HG02642 (cell line): ENCODE measurements at regions not wholly inside any gene's neighbourhood (a gene's known extent, or its start where the extent isn't known, plus 50 kb on each side); places are given as distances from the start of the nearest gene placed in this dataset.
"Not testable (repeated sequence)": the region's sequence is repeated elsewhere in the genome, so short reads cannot be mapped to it uniquely, and the experiment has no call there.

Source experiments
- ATAC-seq: cut with Tn5 transposase; IDR thresholded peaks from one replicate; pipeline ENCODE4 v1.9.1; 2021; ENCODE audit warnings: mild to moderate bottlenecking; ENCODE audit not compliant: unreplicated experiment, poor library complexity

GRCh38 chr7:68245688-68246087 lies 1249.1 kb downstream of the TYW1 start:
- no peak for ATAC-seq

- ATAC-seq = no peak
These were observed 1249.6 kb downstream of the TYW1 start for GRCh38 chr7:68246189-68246633.

- no peak for ATAC-seq
These were observed 1250.5 kb downstream of the TYW1 start for GRCh38 chr7:68247126-68247525.

GRCh38 chr7:68247571-68247970 lies 1250.9 kb downstream of the TYW1 start:
- ATAC-seq = no peak

- ATAC-seq = no peak
These were observed 1252.3 kb downstream of the TYW1 start for GRCh38 chr7:68248973-68249372.

- ATAC-seq = no peak
These were observed 1253.0 kb downstream of the TYW1 start for GRCh38 chr7:68249611-68250010.

- ATAC-seq = no peak
These were observed 1253.5 kb downstream of the TYW1 start for GRCh38 chr7:68250143-68250542.

- ATAC-seq = not testable (repeated sequence)
These were observed 1258.2 kb downstream of the TYW1 start for GRCh38 chr7:68254815-68255214.

- ATAC-seq = no peak
These were observed 1259.7 kb downstream of the TYW1 start for GRCh38 chr7:68256295-68256694.

GRCh38 chr7:68258609-68259008 lies 1262.0 kb downstream of the TYW1 start:
- no peak for ATAC-seq

GRCh38 chr7:68265258-68265657 lies 1268.6 kb downstream of the TYW1 start:
- no peak for ATAC-seq

- no peak for ATAC-seq
These were observed 1269.5 kb downstream of the TYW1 start for GRCh38 chr7:68266004-68266579.

- ATAC-seq = no peak
These were observed 1270.9 kb downstream of the TYW1 start for GRCh38 chr7:68267486-68267885.

GRCh38 chr7:68269405-68269804 lies 1272.8 kb downstream of the TYW1 start:
- ATAC-seq = no peak

- no peak for ATAC-seq
These were observed 1275.9 kb downstream of the TYW1 start for GRCh38 chr7:68272507-68272906.

GRCh38 chr7:68276725-68277124 lies 1280.1 kb downstream of the TYW1 start:
- no peak for ATAC-seq

- ATAC-seq = no peak
These were observed 1283.3 kb downstream of the TYW1 start for GRCh38 chr7:68279827-68280400.

GRCh38 chr7:68280931-68281330 lies 1284.3 kb downstream of the TYW1 start:
- no peak for ATAC-seq

GRCh38 chr7:68288144-68288593 lies 1291.5 kb downstream of the TYW1 start:
- ATAC-seq = no peak

GRCh38 chr7:68291710-68292109 lies 1295.1 kb downstream of the TYW1 start:
- no peak for ATAC-seq

- ATAC-seq = no peak
These were observed 1298.8 kb downstream of the TYW1 start for GRCh38 chr7:68295386-68295785.

- no peak for ATAC-seq
These were observed 1293.7 kb upstream of the AUTS2 start for GRCh38 chr7:68304536-68304935.
